ENCODE measurements at regions not wholly inside any gene's neighbourhood (a gene's known extent, or its start where the extent isn't known, plus 50 kb on each side); places are given as distances from the start of the nearest gene placed in this dataset.

DNA sequence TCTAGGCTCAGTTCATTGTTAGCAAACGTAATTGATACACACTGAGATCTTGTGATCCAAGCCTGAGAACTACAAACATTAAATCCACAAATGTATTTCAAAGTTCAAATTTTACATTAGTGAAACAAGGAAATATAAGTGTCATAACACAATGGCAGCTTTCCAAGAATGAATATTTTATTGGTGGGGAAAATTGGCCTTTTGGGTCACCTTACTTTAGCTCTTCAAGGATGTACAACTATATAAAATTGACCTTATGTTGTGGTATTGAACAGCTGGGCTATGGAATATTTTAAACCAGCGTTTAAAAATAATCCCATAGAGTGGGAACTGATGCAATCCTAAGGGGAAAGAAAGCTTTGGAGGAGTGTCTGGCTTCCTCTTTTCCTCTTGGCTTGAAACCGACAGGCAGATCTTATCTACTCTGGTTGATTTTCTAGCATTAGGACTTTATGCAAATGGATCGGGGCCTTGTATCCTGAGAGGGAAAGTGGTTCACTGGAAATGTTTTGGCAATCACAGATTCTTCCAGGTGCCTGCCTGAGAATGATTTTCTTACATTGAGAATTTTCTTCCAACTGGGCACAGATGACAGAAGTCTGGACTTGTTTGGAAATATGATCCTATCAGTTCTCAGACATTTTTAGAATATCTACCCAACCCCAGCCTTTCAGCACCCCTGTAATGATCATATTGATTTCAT, 184.8 kb upstream of the ECI2 start:
- ChIA-PET POLR2A (no interaction called here), CTCF (interaction anchor here (1.4 kb wide), 1 partner anchor 8 kb away, joined by 3 read pairs; no protein-coding TSS in a partner anchor)
- no peak for DNase-seq (ENCODE audit: extremely low spot score)
- TF ChIP-seq, protein P1, sequence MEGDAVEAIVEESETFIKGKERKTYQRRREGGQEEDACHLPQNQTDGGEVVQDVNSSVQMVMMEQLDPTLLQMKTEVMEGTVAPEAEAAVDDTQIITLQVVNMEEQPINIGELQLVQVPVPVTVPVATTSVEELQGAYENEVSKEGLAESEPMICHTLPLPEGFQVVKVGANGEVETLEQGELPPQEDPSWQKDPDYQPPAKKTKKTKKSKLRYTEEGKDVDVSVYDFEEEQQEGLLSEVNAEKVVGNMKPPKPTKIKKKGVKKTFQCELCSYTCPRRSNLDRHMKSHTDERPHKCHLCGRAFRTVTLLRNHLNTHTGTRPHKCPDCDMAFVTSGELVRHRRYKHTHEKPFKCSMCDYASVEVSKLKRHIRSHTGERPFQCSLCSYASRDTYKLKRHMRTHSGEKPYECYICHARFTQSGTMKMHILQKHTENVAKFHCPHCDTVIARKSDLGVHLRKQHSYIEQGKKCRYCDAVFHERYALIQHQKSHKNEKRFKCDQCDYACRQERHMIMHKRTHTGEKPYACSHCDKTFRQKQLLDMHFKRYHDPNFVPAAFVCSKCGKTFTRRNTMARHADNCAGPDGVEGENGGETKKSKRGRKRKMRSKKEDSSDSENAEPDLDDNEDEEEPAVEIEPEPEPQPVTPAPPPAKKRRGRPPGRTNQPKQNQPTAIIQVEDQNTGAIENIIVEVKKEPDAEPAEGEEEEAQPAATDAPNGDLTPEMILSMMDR (IDR thresholded peaks at IDR 0.05; ENCODE audit: control extremely low read depth, extremely low read depth, low read depth, missing control alignments) = no peak

DNA sequence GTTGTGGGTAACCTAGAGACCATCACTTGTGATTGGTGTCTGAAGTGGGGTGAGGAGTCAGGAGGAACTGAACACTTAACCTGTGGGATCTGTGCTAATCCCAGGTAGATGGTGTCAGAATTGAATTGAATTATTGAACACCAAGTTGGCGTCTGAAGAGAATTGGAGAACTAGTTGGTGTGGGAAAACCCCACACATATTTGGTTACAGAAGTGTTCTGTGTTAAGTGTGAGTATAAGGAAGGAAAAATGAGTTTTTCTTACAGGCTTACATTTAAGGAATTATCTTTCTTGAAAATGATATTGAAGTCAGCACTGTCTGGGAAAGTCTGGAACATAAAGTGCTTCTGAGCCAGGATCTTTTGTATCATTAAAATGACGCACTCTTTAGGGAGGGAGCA, 182.9 kb upstream of the ECI2 start:
- no peak for DNase-seq (ENCODE audit: extremely low spot score)
- TF ChIP-seq, protein P1 (IDR thresholded peaks at IDR 0.05; ENCODE audit: control extremely low read depth, extremely low read depth, low read depth, missing control alignments) = no peak
- ChIA-PET POLR2A (no interaction called here), CTCF (no interaction called here)

DNA sequence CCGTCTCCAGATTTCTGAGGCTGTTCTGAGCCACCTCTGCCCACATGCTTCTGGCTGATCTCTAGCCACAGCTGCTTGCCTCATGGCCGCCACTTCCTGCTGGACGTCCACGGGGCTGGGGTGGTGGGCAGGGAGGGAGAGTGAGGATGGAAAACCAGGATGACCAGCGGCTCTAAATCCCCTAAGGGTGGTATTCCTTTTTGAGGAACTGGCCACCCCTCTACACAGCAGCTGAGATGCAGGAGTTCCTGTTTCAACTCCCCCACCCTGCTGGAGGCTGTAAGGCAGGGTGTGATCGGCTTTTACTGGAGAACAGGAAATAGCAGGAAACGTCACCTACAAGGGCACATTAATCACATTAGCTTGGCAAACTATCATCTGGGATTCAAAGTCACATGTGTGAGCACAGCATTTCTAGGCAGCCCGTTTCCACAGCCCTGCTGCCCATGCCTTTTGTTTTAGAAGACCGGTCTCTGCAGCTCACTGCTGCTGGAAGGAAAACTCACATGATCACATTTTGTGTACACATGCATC, 181.6 kb upstream of the ECI2 start:
- no peak for DNase-seq (ENCODE audit: extremely low spot score)
- POLR2A ChIA-PET = no interaction called here
- TF ChIP-seq, protein P1 (IDR thresholded peaks at IDR 0.05; ENCODE audit: control extremely low read depth, extremely low read depth, low read depth, missing control alignments) = no peak
- CTCF ChIA-PET = interaction anchor here (1.5 kb wide), 1 partner anchor 12 kb away, joined by 4 read pairs; no protein-coding TSS in a partner anchor

DNA sequence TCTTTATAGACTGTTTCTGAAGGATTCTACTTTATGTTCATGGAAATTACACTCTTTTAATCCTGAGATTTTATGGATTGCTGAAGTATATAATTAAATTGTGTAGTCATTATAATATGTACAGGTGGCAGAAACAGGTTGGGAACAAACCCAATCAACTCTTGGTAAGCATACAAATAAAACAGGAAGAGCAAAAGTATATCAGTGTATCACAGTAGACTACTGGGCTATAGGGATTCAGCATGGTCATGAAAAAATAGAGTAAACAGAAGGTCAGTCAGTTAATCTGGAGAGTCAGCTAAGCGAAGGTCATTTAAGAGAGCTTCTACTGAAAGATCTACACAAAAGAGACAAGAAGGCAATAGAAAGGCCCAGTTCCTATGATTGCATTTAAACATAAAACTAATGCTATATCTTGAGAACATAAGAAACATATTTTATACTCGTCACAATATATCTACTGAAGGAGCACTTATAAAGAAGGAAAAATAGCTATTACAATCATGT, 178.9 kb upstream of the ECI2 start:
- DNase-seq (ENCODE audit: extremely low spot score) = no peak
- TF ChIP-seq, protein P1 (IDR thresholded peaks at IDR 0.05; ENCODE audit: control extremely low read depth, extremely low read depth, low read depth, missing control alignments) = no peak
- ChIA-PET POLR2A (no interaction called here), CTCF (no interaction called here)

DNA sequence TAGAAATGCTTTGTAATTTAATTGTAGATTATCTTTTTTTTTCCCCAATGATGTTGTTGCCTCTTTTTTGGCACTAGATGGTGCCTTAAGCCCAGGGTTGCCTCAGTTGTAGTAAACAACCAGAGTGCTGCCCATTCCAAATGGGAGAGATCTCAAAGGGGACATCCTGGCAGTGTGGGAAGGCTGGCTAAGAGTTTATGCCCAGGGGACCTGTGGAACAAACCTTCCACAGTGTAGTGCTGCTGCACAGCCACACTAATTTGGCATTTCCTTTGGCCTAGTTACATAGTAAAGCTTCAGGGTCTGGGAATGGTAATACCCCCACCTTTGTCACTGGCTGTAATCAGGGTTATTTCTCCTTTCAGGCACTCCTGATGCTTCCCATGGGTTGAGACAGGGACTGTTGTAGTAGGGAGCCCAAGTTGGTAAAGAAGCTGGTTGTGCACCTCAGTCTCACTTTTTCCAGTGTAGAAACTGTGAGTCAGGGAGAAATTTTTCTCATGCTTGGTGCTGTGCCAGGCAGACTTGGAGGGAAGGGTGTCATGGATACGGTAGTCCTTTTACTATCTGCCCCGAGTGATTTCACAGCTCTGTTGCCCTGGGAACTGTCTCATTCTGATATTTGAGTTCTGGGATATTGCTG, 177.8 kb upstream of the ECI2 start:
- DNase-seq (ENCODE audit: extremely low spot score) = no peak
- POLR2A ChIA-PET = no interaction called here
- TF ChIP-seq, protein P1 (IDR thresholded peaks at IDR 0.05; ENCODE audit: control extremely low read depth, extremely low read depth, low read depth, missing control alignments) = no peak
- CTCF ChIA-PET = no interaction called here

DNA sequence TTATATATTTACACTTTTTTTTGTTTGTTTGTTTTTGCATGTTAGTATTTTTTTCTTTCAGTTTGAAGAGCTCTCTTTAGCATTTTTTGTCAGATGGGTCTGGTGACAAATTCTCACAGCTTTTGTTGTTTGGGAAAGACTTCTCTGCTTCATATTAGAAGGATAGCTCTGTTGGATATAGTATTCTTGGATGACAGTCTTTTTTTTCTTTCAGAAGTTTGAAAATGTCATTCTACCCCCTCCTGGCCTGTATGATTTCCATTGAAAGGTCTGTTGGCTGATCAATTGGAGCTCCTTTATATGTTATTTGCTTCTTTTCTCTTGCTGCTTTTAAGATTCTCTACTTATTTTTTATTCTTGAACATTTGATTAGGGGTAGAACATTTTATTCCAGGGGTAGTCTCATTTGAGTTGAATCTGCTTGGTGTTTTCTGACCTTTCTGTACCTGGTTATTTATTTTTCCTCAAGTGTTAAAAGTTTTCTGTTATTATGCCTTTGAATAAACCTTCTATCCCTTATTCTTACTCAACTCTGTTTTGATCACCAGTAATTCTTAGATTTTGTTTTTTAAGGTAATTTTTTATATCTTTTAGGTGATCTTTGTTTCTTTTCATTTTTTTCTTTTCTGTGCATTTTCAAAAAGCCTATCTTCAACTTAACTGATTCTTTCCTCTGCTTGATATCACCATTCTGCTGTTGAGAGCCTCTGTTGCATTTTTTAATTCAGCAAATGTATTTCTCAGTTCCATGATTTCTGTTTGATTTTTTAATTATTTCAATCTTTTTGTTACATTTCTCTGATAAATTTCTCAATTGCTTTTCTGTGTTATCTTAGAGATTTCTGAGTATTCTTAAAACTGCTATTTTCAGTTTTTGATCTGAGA, 176.8 kb upstream of the ECI2 start:
- DNase-seq (ENCODE audit: extremely low spot score) = no peak
- POLR2A ChIA-PET = no interaction called here
- CTCF ChIA-PET = no interaction called here
- TF ChIP-seq, protein P1 (IDR thresholded peaks at IDR 0.05; ENCODE audit: control extremely low read depth, extremely low read depth, low read depth, missing control alignments) = no peak

All from GM10248 (cell line).